ENCODE measurements at regions not wholly inside any gene's neighbourhood (a gene's known extent, or its start where the extent isn't known, plus 50 kb on each side); places are given as distances from the start of the nearest gene placed in this dataset.

GRCh38 chr4:30860978-30861377, 140.8 kb downstream of the PCDH7 start:
- no peaks in the 10 kb centered on the region; the same call in 1 of the 2 replicates for H3K23me2 ChIP-seq (ENCODE audit: low read depth, low read length)
- H3K79me1 ChIP-seq (ENCODE audit: low read depth, low read length): no peaks in the 10 kb centered on the region
- ChIA-PET CTCF (ENCODE audit: partially characterized antibody) (no interaction called here), POLR2A (ENCODE audit: partially characterized antibody) (no interaction called here)
- H2BK12ac ChIP-seq (ENCODE audit: low read depth, low read length): no peak overlapping the region
- TF ChIP-seq YY1 (IDR thresholded peaks at IDR 0.05; ENCODE audit: low read depth, low read length) (no peak), MAFK (IDR thresholded peaks at IDR 0.05; ENCODE audit: low read depth, low read length) (peak; percentile 35; the same call in 1 of the 2 replicates)
- FAIRE-seq (no peak), DNase-seq (ENCODE audit: low read depth in 1 of 2, low spot score in 2 of 2) (no peak)
- no peak overlapping the region for H3K4me2 ChIP-seq (ENCODE audit: insufficient read depth in 1 of 2, low read depth in 2 of 2, low read length in 2 of 2)
- no peak overlapping the region for H2BK5ac ChIP-seq (ENCODE audit: low read depth, low read length)
- no peak overlapping the region for H2AK5ac ChIP-seq (ENCODE audit: low read depth, low read length)
- H3K79me2 ChIP-seq (ENCODE audit: control insufficient read depth in 1 of 2, insufficient read depth in 2 of 2, low read length in 2 of 2): no peaks in the 10 kb centered on the region
- no peak overlapping the region for H4K5ac ChIP-seq (ENCODE audit: insufficient read length, low read depth, low read length)
- peaks cover 0 to 2% (median 0%) of the 10 kb centered on the region in 4 experiments; a peak in 1 of 7 replicates for H3K4me1 ChIP-seq (replicated peaks in 1 of 4; ENCODE audit: control insufficient read depth in 3 of 4, insufficient read depth in 4 of 4, low read length in 3 of 4)
- H2BK15ac ChIP-seq (ENCODE audit: low read length): no peak overlapping the region
- no peak overlapping the region for H2BK120ac ChIP-seq (replicated peaks; ENCODE audit: low read depth, low read length)
- H4K8ac ChIP-seq (ENCODE audit: extremely low read depth, insufficient read depth, low read length): no peak overlapping the region
- H4K20me1 ChIP-seq (replicated peaks in 1 of 2; ENCODE audit: control insufficient read depth in 1 of 2, insufficient read depth in 2 of 2, low read length in 2 of 2): no peaks in the 10 kb centered on the region
- H3K18ac ChIP-seq (ENCODE audit: extremely low read depth, low read length): no peak overlapping the region
- H2BK20ac ChIP-seq (ENCODE audit: low read length): no peak overlapping the region
- no peak overlapping the region for H4K91ac ChIP-seq (replicated peaks; ENCODE audit: insufficient read length, low read length)
- no peak overlapping the region for H3K4ac ChIP-seq (replicated peaks; ENCODE audit: insufficient read length, low read depth, low read length)
- no peak overlapping the region for H3K4me3 ChIP-seq (ENCODE audit: extremely low read depth in 1 of 4, insufficient read depth in 2 of 4, low read depth in 3 of 4, low read length in 4 of 4)
- WGBS, 2 experiments (ENCODE audit: extremely low coverage in 1 of 2, insufficient coverage in 1 of 2, insufficient read length in 1 of 2, insufficient replicate concordance in 2 of 2, low coverage in 1 of 2, low lambda C conversion rate in 2 of 2, missing lambda C conversion rate in 1 of 2): 79% methylated on average over 3 of the region's 3 CpGs; no CpG with 5 or more reads in 1 of the 2 experiments
- H2AFZ ChIP-seq (ENCODE audit: low read length): no peak overlapping the region
- no peaks in the 10 kb centered on the region for H3K36me3 ChIP-seq (ENCODE audit: control insufficient read depth in 2 of 4, insufficient read depth in 4 of 4, low read length in 3 of 4)
- H3K27ac ChIP-seq (ENCODE audit: low read depth, low read length): no peak overlapping the region
- H3K9ac ChIP-seq (replicated peaks in 1 of 4; ENCODE audit: extremely low read depth in 1 of 4, low read depth in 3 of 4, low read length in 3 of 4): no peak overlapping the region
- no peak overlapping the region for H3K14ac ChIP-seq (ENCODE audit: insufficient read length)
- no peaks in the 10 kb centered on the region for H3K9me3 ChIP-seq (ENCODE audit: insufficient read depth in 2 of 2, low read depth in 1 of 2, low read length in 1 of 2)
- no peak overlapping the region for H3K23ac ChIP-seq (ENCODE audit: insufficient read length)
- H3K27me3 ChIP-seq (replicated peaks in 1 of 4; ENCODE audit: control insufficient read depth in 3 of 4, extremely low read depth in 1 of 4, insufficient read depth in 3 of 4, low read length in 3 of 4): no peaks in the 10 kb centered on the region
- H3K56ac ChIP-seq (replicated peaks; ENCODE audit: insufficient read length, low read depth, low read length): no peak overlapping the region
